ENCODE measurements at regions not wholly inside any gene's neighbourhood (a gene's known extent, or its start where the extent isn't known, plus 50 kb on each side); places are given as distances from the start of the nearest gene placed in this dataset.
"Not testable (repeated sequence)": the region's sequence is repeated elsewhere in the genome, so short reads cannot be mapped to it uniquely, and the experiment has no call there.

DNA sequence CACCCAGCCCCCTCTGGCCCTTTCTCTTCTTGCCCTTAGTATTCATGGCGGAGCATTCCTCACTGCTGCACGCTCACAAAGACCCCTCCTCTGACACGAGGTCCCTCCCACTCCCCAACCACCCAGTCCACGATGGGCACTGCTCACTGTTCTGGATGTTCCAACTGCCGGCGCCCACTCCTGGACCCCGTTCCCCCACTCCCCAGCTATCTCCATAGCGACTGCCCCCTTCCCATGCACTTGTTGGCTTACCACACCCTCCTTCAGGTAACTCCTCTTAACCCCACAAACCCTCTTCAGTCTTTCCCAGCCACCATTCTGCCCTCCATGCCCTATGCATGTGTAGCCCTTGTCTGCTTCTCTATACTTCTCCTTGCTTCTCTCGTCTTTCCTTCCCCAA lies 961.5 kb upstream of the DEFB115 start:
- DNase-seq = not testable (repeated sequence)

GRCh38 chr20:30297878-30298595 lies 959.4 kb upstream of the DEFB115 start:
- not testable (repeated sequence) for DNase-seq

DNA sequence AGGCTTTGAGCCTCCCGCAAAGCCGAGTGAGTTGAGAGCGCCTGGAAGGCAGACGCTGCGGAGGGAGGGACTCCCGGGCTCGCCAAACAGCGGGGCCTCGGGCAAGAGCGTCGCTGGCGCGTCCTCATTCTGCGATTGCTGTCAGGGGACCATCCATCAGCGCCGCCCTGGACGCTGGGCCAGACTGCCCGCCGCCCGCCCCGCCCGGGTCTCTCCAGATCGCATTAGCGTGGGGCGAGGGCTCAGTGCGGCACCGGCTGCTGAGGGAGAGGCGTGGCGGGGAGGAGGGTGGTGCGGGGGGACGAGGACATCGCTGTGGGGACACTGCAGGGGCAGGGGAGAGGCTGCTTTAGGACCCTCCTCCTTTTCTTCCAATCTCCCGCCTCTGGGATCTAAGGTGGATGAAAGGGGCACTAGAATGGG lies 957.2 kb upstream of the DEFB115 start:
- not testable (repeated sequence) for DNase-seq

GRCh38 chr20:30302786-30303185 lies 954.7 kb upstream of the DEFB115 start:
- not testable (repeated sequence) for DNase-seq

DNA sequence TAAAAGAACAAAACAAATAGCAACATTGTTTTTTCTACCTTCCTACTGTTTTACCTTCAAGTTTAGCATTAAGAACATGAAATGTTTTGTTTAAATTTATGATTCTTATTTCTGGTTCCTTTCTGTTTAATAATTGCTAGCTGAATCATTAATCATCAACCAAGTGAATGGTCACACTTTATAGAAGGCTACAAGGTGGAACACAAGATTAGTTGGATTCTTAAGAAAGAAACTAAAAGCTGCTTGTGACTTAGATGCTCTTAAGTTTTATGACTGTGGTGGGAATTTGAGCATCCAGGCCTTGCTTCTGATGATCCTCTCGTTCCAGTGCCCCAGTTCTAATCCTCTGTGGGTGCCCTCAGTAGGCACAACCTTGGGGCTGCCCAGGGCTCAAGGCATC lies 947.5 kb upstream of the DEFB115 start:
- DNase-seq = not testable (repeated sequence)

DNA sequence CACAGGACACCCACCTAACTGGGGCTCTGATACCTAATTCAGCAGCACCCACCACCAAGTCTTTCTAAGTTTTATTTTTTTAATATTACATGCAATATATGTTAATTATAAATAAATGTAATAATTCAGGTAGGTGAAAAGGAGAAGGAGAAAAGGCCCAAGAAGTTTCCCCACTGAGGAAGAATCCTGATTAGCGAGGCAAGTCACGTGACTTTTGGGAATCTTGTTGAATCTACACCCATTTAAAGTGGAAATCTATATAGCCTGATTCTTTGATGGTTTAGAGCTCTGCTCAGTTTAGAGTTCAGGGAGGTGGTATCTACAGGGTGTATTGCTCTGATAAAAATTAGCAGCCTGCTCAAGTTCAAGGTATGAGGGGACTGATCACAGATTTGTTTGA lies 947.1 kb upstream of the DEFB115 start:
- DNase-seq = not testable (repeated sequence)

DNA sequence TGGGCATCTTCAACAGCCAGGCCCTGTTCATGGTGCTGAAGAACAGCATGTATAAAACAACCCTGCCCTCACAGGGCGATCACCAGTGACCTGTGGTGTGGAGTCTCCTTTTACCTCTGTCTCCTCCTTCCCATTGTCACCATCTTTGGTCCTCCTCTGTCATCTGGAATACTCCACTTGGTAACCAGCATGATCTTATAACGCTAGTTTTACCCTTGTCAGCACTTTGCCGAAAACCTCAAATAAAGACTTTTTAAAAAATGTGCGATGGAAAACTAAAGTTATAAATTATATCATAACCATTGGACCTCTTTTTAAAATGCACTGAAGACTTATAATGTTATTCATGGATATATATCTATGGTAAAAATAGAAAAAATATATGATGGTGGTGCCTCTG lies 945.2 kb upstream of the DEFB115 start:
- not testable (repeated sequence) for DNase-seq

GRCh38 chr20:30313660-30314059 lies 943.8 kb upstream of the DEFB115 start:
- not testable (repeated sequence) for DNase-seq

GRCh38 chr20:30316063-30316462 lies 941.4 kb upstream of the DEFB115 start:
- DNase-seq = peak; percentile 1

GRCh38 chr20:30316532-30317299 lies 940.7 kb upstream of the DEFB115 start:
- not testable (repeated sequence) for DNase-seq

GRCh38 chr20:30333744-30334143 lies 923.7 kb upstream of the DEFB115 start:
- not testable (repeated sequence) for DNase-seq

GRCh38 chr20:30337556-30337955 lies 919.9 kb upstream of the DEFB115 start:
- not testable (repeated sequence) for DNase-seq

- DNase-seq = not testable (repeated sequence)
Measured at GRCh38 chr20:30348932-30349331, 908.5 kb upstream of the DEFB115 start.

DNA sequence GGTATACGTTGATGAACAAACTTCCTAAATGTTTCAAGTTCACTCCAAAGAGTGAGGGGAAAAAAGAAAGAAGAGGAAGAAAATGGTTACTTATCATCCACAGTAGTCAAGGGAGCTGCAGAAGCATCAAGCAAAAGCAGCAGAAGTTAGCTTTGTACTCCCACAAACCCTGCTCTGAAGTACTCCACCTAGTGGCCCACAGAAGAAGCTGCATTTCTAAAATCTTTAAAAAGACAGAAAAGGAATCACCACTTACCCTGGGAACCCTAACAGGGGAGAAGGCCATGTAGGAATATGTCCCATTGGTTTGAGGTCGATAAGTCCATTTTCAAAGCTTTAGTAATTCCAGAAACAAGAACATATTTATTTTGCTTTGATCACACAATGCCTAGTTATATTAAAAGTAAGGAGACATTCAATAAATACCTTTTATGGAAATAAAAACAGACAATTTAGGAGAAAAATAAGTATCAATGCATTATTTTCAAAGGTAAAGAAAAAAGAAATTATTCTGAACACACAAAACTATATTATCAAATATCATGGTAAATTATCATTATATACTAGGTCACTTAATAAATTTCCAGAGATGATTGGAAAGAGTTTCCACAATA lies 900.5 kb upstream of the DEFB115 start:
- DNase-seq = not testable (repeated sequence)

GRCh38 chr20:30361756-30362155 lies 895.7 kb upstream of the DEFB115 start:
- DNase-seq = not testable (repeated sequence)

DNA sequence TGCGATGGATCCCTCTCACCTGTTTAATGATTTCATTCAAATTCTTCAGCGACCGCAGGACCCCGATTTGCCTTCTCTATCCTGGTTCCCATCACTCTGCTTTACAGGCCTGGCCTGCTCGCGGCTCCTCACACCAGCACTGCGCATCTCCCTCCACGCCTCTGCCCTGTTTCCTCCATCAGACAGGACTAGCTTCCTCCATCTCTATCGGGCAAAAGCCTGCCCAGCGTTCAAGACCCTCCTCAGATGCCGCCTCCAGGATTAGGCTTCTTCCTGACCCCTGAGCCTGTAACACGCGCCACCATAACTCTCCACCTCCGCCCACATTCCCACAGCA lies 881.1 kb upstream of the DEFB115 start:
- not testable (repeated sequence) for DNase-seq

DNA sequence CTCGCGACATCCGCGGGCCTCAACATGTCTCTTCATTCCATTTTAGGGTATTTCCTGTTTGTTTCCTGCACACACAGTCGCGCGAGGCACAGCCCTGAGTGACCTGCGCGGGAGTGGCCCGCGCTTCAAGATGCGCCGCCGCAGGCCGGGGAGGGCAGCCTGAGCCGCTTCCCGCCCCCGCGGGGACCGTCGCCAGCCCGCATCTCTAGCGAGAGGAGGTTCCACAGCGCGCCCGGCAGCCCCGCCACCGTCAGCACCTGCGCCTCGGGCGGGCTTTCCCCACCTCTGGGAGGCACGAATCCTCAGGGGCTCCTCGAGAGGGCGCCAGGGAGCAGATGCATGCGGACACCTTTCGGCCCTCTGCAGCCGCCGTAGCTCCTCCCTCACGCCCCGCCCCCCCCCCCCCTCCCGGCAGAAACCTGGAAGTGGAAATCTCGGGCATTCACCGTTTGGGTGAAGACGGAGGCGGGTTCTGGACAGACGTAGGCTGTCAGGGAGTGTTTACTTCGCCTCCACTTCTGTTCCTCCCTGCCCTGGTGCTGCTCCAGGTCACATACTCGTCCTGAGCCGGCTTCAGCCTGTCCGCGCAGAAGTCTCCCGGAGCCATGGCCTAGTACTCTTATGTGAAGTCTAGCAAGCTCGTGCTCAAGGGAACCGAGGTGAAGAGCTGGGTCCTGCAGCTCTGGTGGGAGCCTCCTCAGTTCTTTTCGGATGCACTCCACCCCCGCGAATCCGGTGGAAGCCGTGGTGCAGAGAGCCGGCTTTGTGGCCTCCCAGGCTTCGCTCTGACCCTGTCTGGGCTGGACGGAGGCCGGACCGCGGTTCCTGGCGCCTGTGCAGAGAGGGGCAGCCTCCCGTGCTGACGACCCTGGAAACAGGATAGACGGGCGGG lies 880.5 kb upstream of the DEFB115 start:
- DNase-seq = peak; percentile 66

DNA sequence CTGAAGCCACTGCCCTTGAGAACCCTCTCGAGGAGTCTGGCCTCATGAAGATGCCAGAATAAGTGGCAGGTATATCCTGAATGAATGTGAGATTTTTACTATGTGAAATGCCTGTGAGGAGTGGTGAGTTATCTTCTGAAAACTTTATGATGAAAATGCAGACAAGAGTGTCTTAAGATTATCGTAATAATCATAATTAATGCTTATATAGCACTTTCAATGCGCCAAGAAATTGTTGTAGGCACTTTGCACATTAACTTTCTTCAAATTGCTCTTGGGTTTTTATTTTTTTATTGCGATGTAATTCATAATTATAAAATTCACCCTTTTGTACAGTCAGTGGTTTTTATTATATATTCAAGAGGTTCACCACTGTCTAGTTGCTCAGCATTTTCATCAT lies 879.1 kb upstream of the DEFB115 start:
- DNase-seq = not testable (repeated sequence)

DNA sequence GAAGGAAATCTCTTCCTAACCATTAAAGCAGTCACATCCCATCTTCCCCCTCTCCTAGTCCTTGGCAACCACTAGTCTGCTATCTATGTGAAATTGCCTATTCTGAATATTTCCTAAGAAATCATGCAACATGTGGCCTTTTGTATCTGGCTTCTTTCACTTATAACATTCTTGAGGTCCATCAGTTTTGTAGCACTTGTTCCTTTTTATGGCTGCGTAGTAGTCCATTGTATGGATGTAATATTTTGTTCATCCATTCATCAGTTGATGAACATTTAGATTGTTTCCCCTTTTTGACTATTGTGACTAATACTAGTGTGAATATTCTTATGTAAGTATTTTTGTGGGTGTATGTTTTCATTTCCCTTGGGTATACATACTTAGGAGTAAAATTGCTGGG lies 878.7 kb upstream of the DEFB115 start:
- not testable (repeated sequence) for DNase-seq

GRCh38 chr20:30384841-30385240 lies 872.6 kb upstream of the DEFB115 start:
- DNase-seq = not testable (repeated sequence)

- DNase-seq = not testable (repeated sequence)
Measured at GRCh38 chr20:30386099-30386498, 871.4 kb upstream of the DEFB115 start.

DNA sequence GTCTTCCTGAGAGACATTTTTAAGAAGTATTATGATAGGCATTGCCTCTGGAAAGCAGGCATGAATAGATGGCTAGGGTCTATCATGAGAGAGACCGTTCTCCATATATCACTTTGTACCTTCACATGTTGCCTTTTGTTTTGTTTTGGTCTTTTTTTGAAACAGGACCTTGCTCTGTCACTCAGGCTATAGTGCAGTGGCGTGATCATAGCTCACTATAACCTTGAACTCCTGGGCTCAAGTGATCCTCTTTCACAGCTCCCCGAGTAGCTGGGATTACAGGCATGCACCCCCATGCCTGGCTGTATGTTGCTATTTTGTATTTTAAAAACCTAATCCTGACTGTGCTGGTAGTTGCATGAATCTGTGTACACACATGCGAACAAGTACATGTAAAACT lies 869.6 kb upstream of the DEFB115 start:
- not testable (repeated sequence) for DNase-seq
